GM12865 (cell line): ENCODE measurements at regions not wholly inside any gene's neighbourhood (a gene's known extent, or its start where the extent isn't known, plus 50 kb on each side); places are given as distances from the start of the nearest gene placed in this dataset.

Experiments
- DNase-seq: peaks from one replicate; pipeline ENCODE4 v3.0.0; 2010; ENCODE audit warnings: low read depth
- H3K4me3 ChIP-seq: 2 replicates; pipeline ENCODE4 v1.5.1; 2011; ENCODE audit warnings: mild to moderate bottlenecking, low read depth, low read length, control low read depth
- TF ChIP-seq, protein P1 (sequence below): IDR thresholded peaks from 2 replicates; pipeline ENCODE4 v1.5.1; 2011; ENCODE audit warnings: low read length, control low read depth, low read depth, inconsistent platforms; ENCODE audit not compliant: insufficient read depth; ENCODE audit errors: missing control alignments

DNA sequence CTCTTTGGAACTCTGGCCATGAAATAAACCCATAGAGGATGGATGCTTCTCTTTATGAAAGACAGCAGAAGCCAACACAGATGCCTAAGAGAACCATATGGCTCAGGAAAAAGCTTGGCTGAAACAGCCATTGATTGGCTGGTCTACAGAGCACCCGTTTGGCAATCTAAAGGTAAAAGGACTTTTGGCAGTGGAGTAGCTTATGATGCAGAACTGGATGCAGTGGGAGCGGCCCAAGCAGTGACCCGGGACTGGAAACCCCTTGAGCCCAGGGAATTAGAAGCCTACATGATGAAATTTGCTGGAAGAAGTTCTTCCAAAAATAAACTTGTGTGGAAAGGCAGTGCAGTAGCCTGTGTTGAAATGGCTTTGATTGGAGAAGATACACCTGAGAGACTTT is 360.2 kb downstream of the NR2F2 start:
- TF ChIP-seq, protein P1, sequence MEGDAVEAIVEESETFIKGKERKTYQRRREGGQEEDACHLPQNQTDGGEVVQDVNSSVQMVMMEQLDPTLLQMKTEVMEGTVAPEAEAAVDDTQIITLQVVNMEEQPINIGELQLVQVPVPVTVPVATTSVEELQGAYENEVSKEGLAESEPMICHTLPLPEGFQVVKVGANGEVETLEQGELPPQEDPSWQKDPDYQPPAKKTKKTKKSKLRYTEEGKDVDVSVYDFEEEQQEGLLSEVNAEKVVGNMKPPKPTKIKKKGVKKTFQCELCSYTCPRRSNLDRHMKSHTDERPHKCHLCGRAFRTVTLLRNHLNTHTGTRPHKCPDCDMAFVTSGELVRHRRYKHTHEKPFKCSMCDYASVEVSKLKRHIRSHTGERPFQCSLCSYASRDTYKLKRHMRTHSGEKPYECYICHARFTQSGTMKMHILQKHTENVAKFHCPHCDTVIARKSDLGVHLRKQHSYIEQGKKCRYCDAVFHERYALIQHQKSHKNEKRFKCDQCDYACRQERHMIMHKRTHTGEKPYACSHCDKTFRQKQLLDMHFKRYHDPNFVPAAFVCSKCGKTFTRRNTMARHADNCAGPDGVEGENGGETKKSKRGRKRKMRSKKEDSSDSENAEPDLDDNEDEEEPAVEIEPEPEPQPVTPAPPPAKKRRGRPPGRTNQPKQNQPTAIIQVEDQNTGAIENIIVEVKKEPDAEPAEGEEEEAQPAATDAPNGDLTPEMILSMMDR = no peak
- H3K4me3 ChIP-seq = no peak overlapping the region
- DNase-seq = no peak

DNA sequence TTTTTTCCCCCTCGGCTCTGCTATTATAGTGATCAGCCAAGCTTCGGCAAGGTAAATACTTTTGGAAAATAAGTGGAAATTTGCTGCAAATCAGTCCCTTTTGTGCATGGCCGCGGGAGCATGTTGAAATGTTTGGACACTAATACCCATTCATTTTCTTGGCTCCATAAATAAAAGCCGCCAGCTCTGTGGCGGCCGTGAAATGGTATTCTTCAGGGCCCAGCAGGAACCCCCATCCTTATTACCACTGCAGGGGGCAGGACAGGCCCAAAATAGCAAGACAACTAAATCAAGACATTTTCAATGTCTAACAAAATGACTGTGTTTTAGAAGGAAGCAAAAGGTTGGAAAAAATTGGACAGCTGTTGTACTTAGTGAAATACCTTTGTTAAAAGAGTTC is 362.3 kb downstream of the NR2F2 start:
- H3K4me3 ChIP-seq = no peak overlapping the region
- TF ChIP-seq, protein P1 = no peak
- no peak for DNase-seq

DNA sequence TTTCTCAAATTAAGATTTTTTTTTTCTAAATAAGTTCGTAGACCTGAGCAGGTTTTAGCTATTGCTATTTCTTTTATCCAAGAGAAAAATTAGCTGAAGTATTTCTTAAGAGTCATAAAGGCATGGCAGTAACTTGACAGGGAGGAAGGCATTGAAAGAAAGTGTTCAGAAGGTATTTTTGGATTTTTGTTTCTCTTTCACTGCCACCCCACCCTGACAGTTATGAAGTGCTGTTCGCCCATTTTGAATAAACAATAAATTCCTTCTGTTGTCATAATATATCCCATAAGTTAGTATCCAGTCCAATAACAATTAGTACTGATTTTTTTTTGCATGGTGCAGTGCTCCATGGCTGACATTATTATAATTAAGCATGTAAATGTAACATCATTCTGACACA is 363.0 kb downstream of the NR2F2 start:
- TF ChIP-seq, protein P1 = no peak
- DNase-seq = no peak

DNA sequence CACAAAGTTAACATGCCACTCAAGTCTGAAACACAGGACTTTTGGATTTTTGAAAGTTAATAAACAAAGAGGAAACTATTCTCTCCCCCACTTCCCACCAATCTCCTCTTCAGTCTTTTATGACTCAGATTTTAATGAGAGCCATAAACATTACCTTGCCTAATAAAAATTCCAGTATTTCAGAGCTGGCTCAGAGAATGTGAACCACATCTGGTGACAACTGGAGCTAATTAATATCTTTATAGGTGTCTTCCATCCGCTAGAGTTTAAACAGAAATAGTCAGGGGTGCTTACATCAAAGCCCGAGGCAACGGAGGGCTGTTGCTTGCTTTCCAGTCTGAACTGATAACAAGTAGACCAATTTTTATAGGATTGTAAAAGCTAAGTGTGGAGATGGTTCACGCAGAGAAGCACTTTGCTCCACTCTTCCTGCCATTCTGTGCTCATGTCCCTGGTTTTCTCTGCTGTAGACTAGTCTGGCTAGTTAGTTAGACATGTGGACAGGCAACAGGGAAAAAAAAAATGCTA is 363.6 kb downstream of the NR2F2 start:
- DNase-seq = no peak
- TF ChIP-seq, protein P1 = no peak
- H3K4me3 ChIP-seq = no peak overlapping the region

More for the DNA sequence above, 363.0 kb downstream of the NR2F2 start:
- no peak overlapping the region for H3K4me3 ChIP-seq

DNA sequence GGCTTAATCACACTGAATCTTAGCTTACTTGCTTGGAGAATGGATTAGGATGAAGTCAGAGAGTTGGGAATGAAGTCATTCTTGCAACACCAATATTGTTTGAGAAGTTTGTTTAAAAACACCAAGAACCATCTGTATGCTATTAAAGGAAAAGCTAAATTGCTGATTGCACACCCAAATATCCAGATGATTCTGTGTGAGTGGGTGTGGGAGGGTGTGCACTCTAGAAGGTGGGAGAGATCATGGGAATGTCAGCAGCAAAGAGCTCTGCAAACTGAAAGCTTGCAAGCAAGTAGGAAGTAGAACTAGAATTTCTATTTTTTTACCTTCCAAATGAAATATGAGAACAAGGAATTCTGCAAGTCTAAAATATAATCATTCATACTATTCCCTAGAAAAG is 364.9 kb downstream of the NR2F2 start:
- TF ChIP-seq, protein P1 = no peak
- no peak overlapping the region for H3K4me3 ChIP-seq
- no peak for DNase-seq

DNA sequence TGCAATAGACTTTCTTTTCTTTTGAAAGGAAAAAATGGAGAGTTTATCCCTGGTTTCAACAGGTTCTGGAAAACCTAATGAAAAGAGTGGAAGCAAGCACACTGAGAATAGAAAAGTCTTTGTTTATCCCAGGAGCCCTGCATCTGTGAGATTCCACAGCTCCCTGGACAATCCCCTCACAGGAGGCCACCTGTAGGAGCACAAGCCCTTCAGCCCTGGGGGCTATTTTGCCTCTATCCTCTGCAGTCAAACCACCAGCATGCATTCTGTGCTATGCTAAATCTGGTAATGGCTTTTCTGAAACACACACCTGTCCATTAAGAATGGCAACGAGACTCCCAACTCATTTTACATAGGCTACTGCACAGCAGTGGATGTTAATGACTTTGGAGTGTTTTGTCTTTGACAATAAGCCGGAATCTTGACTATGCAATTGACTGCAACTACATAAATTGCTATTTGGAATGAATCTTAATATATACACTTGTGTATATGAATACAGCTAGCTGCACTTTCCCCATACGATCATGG is 369.4 kb downstream of the NR2F2 start:
- TF ChIP-seq, protein P1 = no peak
- no peak overlapping the region for H3K4me3 ChIP-seq
- no peak for DNase-seq

DNA sequence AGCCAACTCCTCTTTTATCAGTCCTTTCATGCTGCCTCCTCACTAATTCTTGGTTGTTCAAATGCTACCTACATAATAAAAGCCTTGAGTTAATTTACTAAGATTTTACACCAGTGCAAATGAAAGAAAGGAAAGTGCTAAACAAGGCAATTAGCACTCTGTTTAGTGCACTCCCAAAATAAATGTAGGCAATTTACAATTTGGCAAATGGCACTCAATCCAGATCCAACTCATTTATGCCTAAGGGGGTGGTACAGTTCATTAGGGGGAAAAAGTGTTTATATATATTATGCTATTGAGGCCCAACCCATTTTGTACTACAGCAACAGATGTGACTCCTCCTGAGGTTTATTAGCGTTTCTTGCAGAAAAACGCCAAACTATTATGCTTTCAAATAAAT is 370.1 kb downstream of the NR2F2 start:
- no peak overlapping the region for H3K4me3 ChIP-seq
- DNase-seq = no peak
- TF ChIP-seq, protein P1 = no peak
